SKM-1 (cell line): ENCODE measurements at regions not wholly inside any gene's neighbourhood (a gene's known extent, or its start where the extent isn't known, plus 50 kb on each side); places are given as distances from the start of the nearest gene placed in this dataset.

Experiments
- DNase-seq: peaks from one replicate; lab custom pipeline; 2025; ENCODE audit not compliant: unreplicated experiment; lab: John Stamatoyannopoulos, UW

- DNase-seq: no peak
Measured at GRCh38 chr18:77566604-77567003, 317.0 kb downstream of the GALR1 start.

- DNase-seq: no peak
Measured at GRCh38 chr18:77567205-77567604, 317.6 kb downstream of the GALR1 start.

GRCh38 chr18:77571743-77572142, 322.1 kb downstream of the GALR1 start:
- no peak for DNase-seq

DNA sequence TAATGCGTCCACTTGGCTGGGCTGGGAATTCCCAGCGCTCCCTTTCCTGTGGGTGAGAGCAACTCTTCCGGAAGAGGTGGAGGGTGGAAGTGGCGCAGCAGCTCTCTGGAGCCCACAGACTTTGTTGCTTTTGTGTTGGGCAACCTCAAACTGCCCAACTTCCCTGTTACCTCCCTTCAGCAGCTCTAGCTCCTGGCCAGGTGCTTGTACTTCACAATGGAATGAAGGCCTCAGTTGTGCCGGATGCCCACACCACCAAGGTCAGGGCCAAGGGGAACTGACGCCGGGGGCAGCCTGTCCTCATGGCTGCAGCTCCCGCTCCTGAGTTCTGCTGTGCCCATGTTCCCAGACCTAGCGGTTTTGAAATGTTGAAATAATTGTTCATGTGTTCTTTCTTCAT, 322.9 kb downstream of the GALR1 start:
- no peak for DNase-seq

DNA sequence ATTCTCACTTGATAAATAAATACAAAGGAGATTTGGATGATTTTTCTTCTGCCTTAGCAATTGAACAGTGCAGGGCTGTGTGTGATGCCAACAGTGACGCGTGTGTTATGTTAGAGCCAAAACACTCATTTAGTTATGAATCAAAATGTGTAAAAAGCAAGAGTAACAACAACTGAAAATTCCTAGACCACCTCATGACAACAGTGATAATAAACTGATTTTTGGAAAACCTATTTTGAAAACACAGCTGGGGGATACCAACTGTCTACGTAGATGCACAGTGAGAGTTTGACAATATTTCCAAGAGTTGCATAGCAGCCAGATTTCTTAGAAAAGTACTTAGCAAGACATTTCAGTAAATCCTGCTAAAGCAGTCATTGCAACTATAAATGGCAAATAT, 323.9 kb downstream of the GALR1 start:
- no peak for DNase-seq

DNA sequence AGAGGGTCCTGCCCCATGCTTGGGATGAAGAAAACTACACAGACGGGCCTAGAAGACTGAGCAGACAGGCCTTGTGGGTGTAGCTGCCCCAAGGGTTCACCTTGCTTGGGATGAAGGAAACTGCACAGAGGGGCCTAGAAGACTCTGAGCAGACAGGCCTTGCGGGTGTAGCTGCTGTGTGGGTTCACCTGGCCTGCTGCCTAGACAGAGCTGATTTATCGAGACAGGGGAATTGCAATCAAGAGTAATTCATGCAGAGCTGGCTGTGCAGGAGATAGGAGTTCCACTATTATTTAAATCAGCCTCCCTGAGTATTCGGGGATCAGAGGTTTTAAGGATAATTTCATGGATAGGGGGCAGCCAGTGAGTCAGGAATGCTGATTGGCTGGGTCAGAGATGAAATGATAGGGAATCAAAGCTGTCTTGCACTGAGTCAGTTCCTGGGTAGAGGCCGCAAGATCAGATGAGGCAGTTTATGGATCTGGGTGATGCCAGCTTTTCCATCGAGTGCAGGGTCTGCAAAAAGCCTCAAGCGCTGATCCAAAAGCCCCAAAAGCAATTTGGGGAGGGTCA, 341.4 kb downstream of the GALR1 start:
- no peak for DNase-seq

GRCh38 chr18:77597726-77598125, 348.1 kb downstream of the GALR1 start:
- no peak for DNase-seq

DNA sequence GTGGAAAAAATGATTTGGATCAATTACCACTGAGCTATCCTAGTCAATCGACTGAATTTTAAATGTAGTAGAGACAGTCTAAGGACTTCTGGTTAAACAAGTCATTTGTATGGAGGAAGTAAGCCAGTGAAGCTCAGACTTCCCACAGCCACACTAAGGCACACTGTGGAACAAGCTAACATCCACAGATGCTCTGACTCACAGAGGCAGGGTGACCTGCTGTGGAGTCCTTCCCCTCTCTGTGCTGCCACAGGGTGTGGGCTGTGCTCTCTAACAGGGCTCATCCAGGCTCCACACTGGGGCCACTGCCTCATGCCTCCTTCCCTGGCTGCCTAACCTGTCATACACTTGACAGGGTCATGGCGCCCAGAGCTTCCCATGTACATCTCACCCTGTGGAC, 351.0 kb downstream of the GALR1 start:
- no peak for DNase-seq

GRCh38 chr18:77601567-77601966, 351.9 kb downstream of the GALR1 start:
- DNase-seq: no peak

DNA sequence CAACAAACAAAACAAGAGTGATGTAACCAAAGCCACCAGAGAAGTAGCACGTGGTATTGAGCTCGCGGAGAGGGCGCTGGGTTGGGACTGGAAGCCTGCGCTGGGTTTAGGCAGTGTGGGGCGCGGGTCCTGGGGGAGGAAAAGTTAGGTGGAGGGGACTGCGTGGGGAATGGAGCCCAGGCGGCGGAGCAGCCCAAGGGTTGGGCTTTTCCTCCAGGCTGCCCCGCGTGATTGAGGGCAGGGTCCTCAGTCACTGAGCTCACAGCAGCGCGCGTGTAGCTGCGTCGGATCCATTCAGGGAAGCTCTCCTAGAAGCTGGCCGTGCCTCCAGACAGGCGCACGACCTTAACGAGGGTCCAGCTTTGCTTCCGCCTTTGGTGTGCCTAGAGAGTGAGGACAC, 357.4 kb downstream of the GALR1 start:
- DNase-seq: no peak

DNA sequence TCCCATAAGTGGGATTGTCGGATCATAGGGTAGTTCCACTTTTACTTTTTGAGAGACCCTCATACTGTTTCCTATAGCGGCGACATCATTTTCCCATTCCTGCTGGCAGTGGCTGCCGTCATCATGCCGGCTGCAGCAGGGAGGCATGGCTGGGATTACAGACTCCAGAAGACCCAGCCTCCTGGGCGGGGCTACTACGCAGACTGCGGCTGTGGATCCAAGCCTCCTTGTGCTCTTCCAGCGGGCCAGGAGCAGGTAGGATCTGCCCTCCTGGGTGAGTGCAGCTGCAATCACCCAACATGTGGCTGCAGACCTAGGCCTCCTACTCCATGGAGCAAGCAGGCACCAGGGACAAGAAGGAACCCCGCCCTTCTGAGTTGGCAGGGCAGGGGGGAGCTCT, 359.2 kb downstream of the GALR1 start:
- no peak for DNase-seq

- DNase-seq: no peak
Measured at GRCh38 chr18:77617694-77618093, 368.0 kb downstream of the GALR1 start.

GRCh38 chr18:77619525-77619924, 369.9 kb downstream of the GALR1 start:
- DNase-seq: no peak

GRCh38 chr18:77622009-77622692, 372.5 kb downstream of the GALR1 start:
- no peak for DNase-seq

- no peak for DNase-seq
Measured at GRCh38 chr18:77632758-77633157, 383.1 kb downstream of the GALR1 start.

- DNase-seq: no peak
Measured at GRCh38 chr18:77634494-77634893, 384.8 kb downstream of the GALR1 start.

DNA sequence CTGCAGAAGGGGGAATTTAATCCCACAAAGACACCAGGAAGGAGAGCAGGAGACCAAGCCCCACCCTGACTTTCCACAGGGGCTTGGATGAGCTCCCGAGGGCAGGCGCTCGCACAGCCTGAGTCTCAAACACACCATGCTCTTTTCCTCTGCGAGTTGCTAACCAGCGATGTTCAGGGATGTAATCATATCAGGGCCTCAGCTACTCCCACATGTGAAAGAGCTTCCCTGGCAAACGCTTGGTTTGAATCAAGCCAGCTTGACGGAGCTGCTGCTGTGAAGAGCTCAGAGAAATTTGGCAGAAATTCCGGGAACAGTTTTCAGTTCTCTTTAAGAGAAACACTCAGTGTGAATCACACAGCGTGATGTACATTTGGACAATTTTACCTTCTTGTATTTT, 385.8 kb downstream of the GALR1 start:
- DNase-seq: no peak

DNA sequence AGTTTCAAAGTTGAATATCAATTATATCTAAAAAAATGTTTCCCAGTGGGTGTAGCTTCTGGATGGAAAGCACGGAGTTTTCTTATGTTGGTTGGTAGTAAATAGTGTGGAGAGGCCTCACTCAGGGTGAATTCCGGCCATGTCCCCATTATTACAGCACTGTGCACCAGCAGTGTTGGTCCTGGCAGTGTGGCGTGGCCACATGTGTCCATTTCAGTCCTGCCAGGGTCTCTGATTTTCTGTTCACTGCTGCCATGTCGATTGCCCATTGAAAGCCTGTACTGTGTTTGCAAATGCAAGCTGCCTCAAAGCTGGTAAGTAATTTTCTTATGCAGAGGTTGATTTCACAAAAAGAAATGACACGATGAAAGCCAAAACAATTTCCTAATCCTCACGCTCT, 386.2 kb downstream of the GALR1 start:
- DNase-seq: no peak

DNA sequence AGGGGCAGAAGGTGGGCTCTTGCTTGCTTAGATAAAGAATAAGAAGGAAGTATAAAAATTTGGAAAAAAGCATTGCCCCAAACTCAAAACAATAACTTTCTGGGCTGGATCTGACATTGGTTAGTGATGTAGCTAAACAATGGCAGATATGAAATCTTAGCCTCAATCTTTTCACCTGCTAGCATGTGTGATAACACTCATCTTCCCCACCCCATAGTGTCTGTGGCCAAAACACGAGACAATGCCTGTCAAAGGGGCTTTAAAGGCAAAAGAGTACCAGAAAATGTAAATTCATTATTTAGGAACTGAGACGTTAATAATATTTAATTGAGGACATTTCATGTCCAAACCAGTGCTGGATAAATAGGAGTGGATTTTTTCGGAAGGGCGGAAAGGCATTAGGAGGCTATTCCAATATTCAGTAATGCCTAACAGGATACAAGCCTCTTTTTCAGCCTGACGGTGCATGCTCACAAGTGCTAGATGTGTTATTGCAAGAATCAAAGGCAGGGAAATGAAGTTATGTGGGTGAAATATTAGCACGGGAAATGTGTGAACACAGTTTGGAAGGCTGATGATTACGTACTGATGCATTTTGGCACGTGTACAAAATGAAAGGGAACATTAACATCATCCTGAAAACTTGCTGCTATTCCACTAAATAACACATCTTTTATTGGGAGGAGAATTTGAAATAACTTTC, 395.7 kb downstream of the GALR1 start:
- DNase-seq: no peak

GRCh38 chr18:77647472-77647871, 397.8 kb downstream of the GALR1 start:
- no peak for DNase-seq

DNA sequence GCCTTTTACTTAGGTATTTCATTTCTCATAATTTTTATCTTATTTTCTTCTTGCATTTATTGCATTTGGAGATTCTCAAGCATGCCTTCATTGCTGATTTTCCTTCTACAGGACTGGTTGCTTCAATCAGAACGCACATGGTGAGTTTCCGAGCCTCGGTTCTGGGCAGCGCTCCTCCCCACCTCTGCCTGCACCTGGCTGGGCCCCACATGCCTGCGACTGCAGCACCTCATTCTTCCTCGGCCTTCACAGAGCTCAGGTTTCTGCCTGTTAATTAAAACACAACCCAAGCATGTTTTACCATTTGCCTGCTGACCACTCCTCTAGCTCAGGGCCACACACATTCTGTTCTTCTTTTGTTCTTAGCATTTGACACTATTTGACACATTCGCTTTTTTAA, 398.8 kb downstream of the GALR1 start:
- no peak for DNase-seq

- peak; percentile 42 for DNase-seq
Measured at GRCh38 chr18:77650799-77651385, 401.2 kb downstream of the GALR1 start.
